SK-N-SH (cell line): ENCODE measurements at regions not wholly inside any gene's neighbourhood (a gene's known extent, or its start where the extent isn't known, plus 50 kb on each side); places are given as distances from the start of the nearest gene placed in this dataset.

Experiments
- EP300 ChIP-seq, 2 experiments: IDR thresholded peaks; 2 replicates each; pipeline versions ENCODE4 v1.4.0 to v1.6.1; 2012; ENCODE audit warnings: borderline replicate concordance in 1 of 2, low read depth in 1 of 2, low read length in 1 of 2
- FOXJ3 ChIP-seq: sonication (generic); formaldehyde crosslinking; IDR thresholded peaks from 2 replicates; pipeline ENCODE4 v1.5.1; 2020; ENCODE audit warnings: mild to moderate bottlenecking, missing genetic modification reagents
- NRF1 ChIP-seq: IDR thresholded peaks from 2 replicates; pipeline ENCODE4 v1.6.1; 2012; ENCODE audit warnings: low read depth, mild to moderate bottlenecking, low read length
- POLR2AphosphoS5 ChIP-seq: IDR thresholded peaks from 2 replicates; pipeline ENCODE4 v1.6.1; 2012; ENCODE audit warnings: low read depth, low read length
- RAD21 ChIP-seq: IDR thresholded peaks from 2 replicates; pipeline ENCODE4 v1.6.1; 2012; ENCODE audit warnings: mild to moderate bottlenecking, low read length
- RCOR1 ChIP-seq: fragments of 150-350 bp; IDR thresholded peaks from 2 replicates; pipeline ENCODE4 v1.6.1; 2017; ENCODE audit warnings: antibody characterized with exemption, low read length
- REST ChIP-seq: IDR thresholded peaks from 2 replicates; pipeline ENCODE4 v1.6.1; 2012; ENCODE audit warnings: mild to moderate bottlenecking, low read depth, low read length, moderate library complexity
- SMC3 ChIP-seq: IDR thresholded peaks from 2 replicates; pipeline ENCODE4 v1.6.1; 2012; ENCODE audit warnings: low read depth, low read length, improper control_type of control experiment
- TAF1 ChIP-seq: IDR thresholded peaks from 2 replicates; pipeline ENCODE4 v1.6.1; 2012; ENCODE audit warnings: low read depth, mild to moderate bottlenecking, low read length, moderate library complexity, borderline replicate concordance
- TCF12 ChIP-seq: IDR thresholded peaks from 2 replicates; pipeline ENCODE4 v1.4.0; 2012
- TEAD4 ChIP-seq: IDR thresholded peaks from 2 replicates; pipeline ENCODE4 v1.4.0; 2012; ENCODE audit warnings: mild to moderate bottlenecking, borderline replicate concordance; ENCODE audit not compliant: insufficient read depth
- TF ChIP-seq, protein P1 (sequence below): fragments of 200-600 bp; sonication (generic); IDR thresholded peaks from 2 replicates; pipeline ENCODE4 v1.6.1; 2017; ENCODE audit warnings: antibody characterized with exemption, mild to moderate bottlenecking, moderate library complexity
- TF ChIP-seq, protein P2 (sequence below): IDR thresholded peaks from 2 replicates; pipeline ENCODE4 v1.4.0; 2012; ENCODE audit warnings: low read depth
- TF ChIP-seq, protein P3 (sequence below): IDR thresholded peaks from 2 replicates; pipeline ENCODE4 v1.4.0; 2012; ENCODE audit warnings: low read depth, borderline replicate concordance

- TF ChIP-seq TAF1 (no peak), RAD21 (no peak), EP300 (IDR thresholded peaks at IDR 0.05; ENCODE audit: borderline replicate concordance in 1 of 2, low read depth in 1 of 2, low read length in 1 of 2) (no peak), TCF12 (no peak), SMC3 (no peak), FOXJ3 (CRISPR knock-in tag) (no peak), TEAD4 (no peak), RCOR1 (no peak), NRF1 (no peak), POLR2AphosphoS5 (no peak), REST (no peak)
- TF ChIP-seq, protein P1, sequence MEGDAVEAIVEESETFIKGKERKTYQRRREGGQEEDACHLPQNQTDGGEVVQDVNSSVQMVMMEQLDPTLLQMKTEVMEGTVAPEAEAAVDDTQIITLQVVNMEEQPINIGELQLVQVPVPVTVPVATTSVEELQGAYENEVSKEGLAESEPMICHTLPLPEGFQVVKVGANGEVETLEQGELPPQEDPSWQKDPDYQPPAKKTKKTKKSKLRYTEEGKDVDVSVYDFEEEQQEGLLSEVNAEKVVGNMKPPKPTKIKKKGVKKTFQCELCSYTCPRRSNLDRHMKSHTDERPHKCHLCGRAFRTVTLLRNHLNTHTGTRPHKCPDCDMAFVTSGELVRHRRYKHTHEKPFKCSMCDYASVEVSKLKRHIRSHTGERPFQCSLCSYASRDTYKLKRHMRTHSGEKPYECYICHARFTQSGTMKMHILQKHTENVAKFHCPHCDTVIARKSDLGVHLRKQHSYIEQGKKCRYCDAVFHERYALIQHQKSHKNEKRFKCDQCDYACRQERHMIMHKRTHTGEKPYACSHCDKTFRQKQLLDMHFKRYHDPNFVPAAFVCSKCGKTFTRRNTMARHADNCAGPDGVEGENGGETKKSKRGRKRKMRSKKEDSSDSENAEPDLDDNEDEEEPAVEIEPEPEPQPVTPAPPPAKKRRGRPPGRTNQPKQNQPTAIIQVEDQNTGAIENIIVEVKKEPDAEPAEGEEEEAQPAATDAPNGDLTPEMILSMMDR, result no peak
- TF ChIP-seq, protein P2, sequence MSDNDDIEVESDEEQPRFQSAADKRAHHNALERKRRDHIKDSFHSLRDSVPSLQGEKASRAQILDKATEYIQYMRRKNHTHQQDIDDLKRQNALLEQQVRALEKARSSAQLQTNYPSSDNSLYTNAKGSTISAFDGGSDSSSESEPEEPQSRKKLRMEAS, result no peak
- TF ChIP-seq, protein P3, sequence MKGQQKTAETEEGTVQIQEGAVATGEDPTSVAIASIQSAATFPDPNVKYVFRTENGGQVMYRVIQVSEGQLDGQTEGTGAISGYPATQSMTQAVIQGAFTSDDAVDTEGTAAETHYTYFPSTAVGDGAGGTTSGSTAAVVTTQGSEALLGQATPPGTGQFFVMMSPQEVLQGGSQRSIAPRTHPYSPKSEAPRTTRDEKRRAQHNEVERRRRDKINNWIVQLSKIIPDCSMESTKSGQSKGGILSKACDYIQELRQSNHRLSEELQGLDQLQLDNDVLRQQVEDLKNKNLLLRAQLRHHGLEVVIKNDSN, result no peak
Observed at GRCh38 chr1:90778486-90778885, 61.4 kb upstream of the BARHL2 start.
